GM23338 (cell line): ENCODE measurements at regions not wholly inside any gene's neighbourhood (a gene's known extent, or its start where the extent isn't known, plus 50 kb on each side); places are given as distances from the start of the nearest gene placed in this dataset.

ENCODE experiments used
- ATAC-seq: fragments of 200-7000 bp; cut with Tn5 transposase; 3 replicates; pipeline ENCODE4 v1.9.1; 2020
- DNase-seq: peaks from one replicate; pipeline ENCODE4 v3.0.0-alpha.2; 2015; ENCODE audit warnings: low spot score
- H2AFZ ChIP-seq: fragments of 200-600 bp; sonication (generic); 2 replicates; pipeline ENCODE4 v1.8.0; 2016; ENCODE audit warnings: antibody characterized with exemption, mild to moderate bottlenecking, moderate library complexity
- H3F3A ChIP-seq: fragments of 200-600 bp; sonication (generic); replicated peaks from 2 replicates; pipeline ENCODE4 v1.8.0; 2017; ENCODE audit warnings: antibody characterized with exemption, mixed run types, low read depth
- H3K27ac ChIP-seq: fragments of 200-600 bp; sonication (generic); 2 replicates; pipeline ENCODE4 v1.6.1; 2016; ENCODE audit warnings: low read depth
- H3K27me3 ChIP-seq: fragments of 200-600 bp; sonication (generic); 2 replicates; pipeline ENCODE4 v1.8.0; 2016; ENCODE audit warnings: mild to moderate bottlenecking, mixed run types, moderate library complexity; ENCODE audit not compliant: insufficient read depth
- H3K36me3 ChIP-seq: fragments of 200-600 bp; sonication (generic); 2 replicates; pipeline ENCODE4 v1.8.0; 2016; ENCODE audit warnings: mild to moderate bottlenecking; ENCODE audit not compliant: insufficient read depth
- H3K4me1 ChIP-seq: fragments of 200-600 bp; sonication (generic); 2 replicates; pipeline ENCODE4 v1.8.0; 2016; ENCODE audit warnings: mild to moderate bottlenecking, moderate library complexity; ENCODE audit not compliant: insufficient read depth
- H3K4me2 ChIP-seq: fragments of 200-600 bp; sonication (generic); 2 replicates; pipeline ENCODE4 v1.7.1; 2017; ENCODE audit warnings: mixed run types
- H3K4me3 ChIP-seq: fragments of 200-600 bp; sonication (generic); 2 replicates; pipeline ENCODE4 v1.6.1; 2016; ENCODE audit warnings: mixed run types
- H3K79me2 ChIP-seq: fragments of 200-600 bp; sonication (generic); replicated peaks from 2 replicates; pipeline ENCODE4 v1.8.0; 2017; ENCODE audit warnings: mild to moderate bottlenecking; ENCODE audit not compliant: insufficient read depth
- H3K9me2 ChIP-seq: fragments of 200-600 bp; sonication (generic); 2 replicates; pipeline ENCODE4 v1.8.0; 2017; ENCODE audit not compliant: insufficient read depth
- H4K20me1 ChIP-seq: fragments of 200-600 bp; sonication (generic); replicated peaks from 2 replicates; pipeline ENCODE4 v1.8.0; 2017; ENCODE audit warnings: mild to moderate bottlenecking; ENCODE audit not compliant: insufficient read depth
- H3K27ac Mint-ChIP-seq: 2 replicates; pipeline ENCODE4 v1.8.0; 2020; ENCODE audit warnings: inconsistent platforms, mild to moderate bottlenecking, moderate library complexity, mixed read lengths
- H3K27me3 Mint-ChIP-seq: 3 replicates; pipeline ENCODE4 v1.8.0; 2022; ENCODE audit warnings: low read depth, mild to moderate bottlenecking, moderate library complexity, mixed read lengths, inconsistent platforms; ENCODE audit not compliant: insufficient read depth, poor library complexity
- H3K36me3 Mint-ChIP-seq: 3 replicates; pipeline ENCODE4 v1.8.0; 2021; ENCODE audit warnings: low read depth, mild to moderate bottlenecking, inconsistent platforms, moderate library complexity, mixed read lengths
- H3K4me1 Mint-ChIP-seq: 3 replicates; pipeline ENCODE4 v1.8.0; 2020; ENCODE audit warnings: mild to moderate bottlenecking, inconsistent platforms, mixed read lengths
- H3K4me3 Mint-ChIP-seq: 3 replicates; pipeline ENCODE4 v1.8.0; 2021; ENCODE audit warnings: moderate library complexity, mild to moderate bottlenecking, inconsistent platforms, mixed read lengths
- H3K9me3 Mint-ChIP-seq: 3 replicates; pipeline ENCODE4 v1.8.0; 2020; ENCODE audit warnings: moderate library complexity, mild to moderate bottlenecking, inconsistent platforms, mixed read lengths
- CREB1 ChIP-seq: fragments of 250-450 bp; sonication (Bioruptor Pico); IDR thresholded peaks from 2 replicates; pipeline ENCODE4 v1.5.0; 2020; ENCODE audit warnings: low read depth, mild to moderate bottlenecking, moderate library complexity
- EZH2 ChIP-seq: fragments of 200-600 bp; sonication (generic); IDR thresholded peaks from one replicate; pipeline ENCODE4 v1.8.0; 2017; ENCODE audit warnings: antibody characterized with exemption, mild to moderate bottlenecking, low read depth; ENCODE audit not compliant: unreplicated experiment
- EZH2phosphoT487 ChIP-seq: fragments of 200-600 bp; sonication (generic); IDR thresholded peaks from one replicate; pipeline ENCODE4 v1.8.1; 2018; ENCODE audit warnings: antibody characterized with exemption; ENCODE audit not compliant: unreplicated experiment
- JUNB ChIP-seq: IDR thresholded peaks from one replicate; pipeline ENCODE4 v1.6.1; 2016; ENCODE audit warnings: antibody characterized with exemption; ENCODE audit not compliant: unreplicated experiment
- NANOG ChIP-seq: IDR thresholded peaks from 2 replicates; pipeline ENCODE4 v1.6.1; 2016; ENCODE audit warnings: antibody characterized with exemption, borderline replicate concordance
- POLR2AphosphoS5 ChIP-seq: IDR thresholded peaks from 2 replicates; pipeline ENCODE4 v1.6.1; 2016; ENCODE audit warnings: antibody characterized with exemption, low read depth
- STAT1 ChIP-seq: IDR thresholded peaks from one replicate; pipeline ENCODE4 v1.6.1; 2016; ENCODE audit warnings: antibody characterized with exemption; ENCODE audit not compliant: unreplicated experiment
- ZNF114 ChIP-seq: fragments of 250-450 bp; sonication (Bioruptor Pico); IDR thresholded peaks from 2 replicates; pipeline ENCODE4 v1.5.0; 2020; ENCODE audit warnings: mild to moderate bottlenecking, moderate library complexity
- ZNF331 ChIP-seq: fragments of 250-450 bp; sonication (Bioruptor Pico); IDR thresholded peaks from 2 replicates; pipeline ENCODE4 v1.5.0; 2020; ENCODE audit warnings: low read depth, mild to moderate bottlenecking, moderate library complexity
- TF ChIP-seq, protein P1 (sequence below), 2 experiments: fragments of 200-600 bp in 1 of 2; sonication (generic) in 1 of 2; conservative IDR thresholded peaks; 2 replicates each; pipeline versions ENCODE4 v1.5.1 to v1.6.1; 2016 to 2017; ENCODE audit warnings: antibody characterized with exemption in 2 of 2, low read depth in 2 of 2, mild to moderate bottlenecking in 2 of 2, moderate library complexity in 1 of 2
- TF ChIP-seq, protein P2 (sequence below): fragments of 250-450 bp; sonication (Bioruptor Pico); IDR thresholded peaks from 2 replicates; pipeline ENCODE4 v1.5.0; 2020; ENCODE audit warnings: mild to moderate bottlenecking, moderate library complexity
- TF ChIP-seq, protein P3 (sequence below): IDR thresholded peaks from one replicate; pipeline ENCODE4 v1.6.1; 2018; ENCODE audit warnings: antibody characterized with exemption; ENCODE audit not compliant: unreplicated experiment
- TF ChIP-seq, protein P4 (sequence below): IDR thresholded peaks from 2 replicates; pipeline ENCODE4 v1.6.1; 2016; ENCODE audit warnings: antibody characterized with exemption

DNA sequence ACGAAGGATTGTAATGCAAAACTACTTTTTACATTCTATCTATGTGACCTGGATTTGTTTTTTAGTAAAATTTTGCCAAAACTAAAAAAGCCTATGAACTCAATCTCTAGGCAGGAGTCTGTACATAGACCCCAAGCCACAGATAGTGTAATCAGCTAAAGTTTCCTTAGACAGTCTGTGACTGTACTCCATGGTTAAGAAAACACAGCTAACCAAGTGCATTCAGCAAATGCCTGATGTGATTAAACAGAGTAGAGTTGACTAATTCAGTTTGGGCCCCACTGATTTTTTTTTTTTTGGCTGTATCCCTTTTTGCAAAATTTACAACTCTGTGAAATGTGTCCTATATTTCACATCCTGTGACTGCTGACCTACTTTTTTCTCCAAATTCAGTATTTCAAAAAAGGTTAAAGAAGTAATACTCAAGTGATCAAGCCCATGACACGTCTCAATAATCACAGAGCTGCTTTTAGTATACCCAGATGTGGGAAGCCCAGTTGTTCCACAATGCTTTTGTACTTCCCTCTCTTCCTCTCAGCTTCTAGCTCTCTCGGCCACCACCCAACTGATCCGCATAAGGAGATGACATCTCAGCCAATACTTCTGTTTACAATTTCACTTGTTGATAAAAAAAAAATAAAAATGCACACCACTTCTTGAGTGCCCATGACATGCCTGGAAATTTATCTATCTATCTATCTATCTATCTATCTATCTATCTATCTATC, 108.8 kb upstream of the TBX18 start:
- H3K79me2 ChIP-seq: no peaks in the 10 kb centered on the region
- no peaks in the 10 kb centered on the region; the same call in 2 of the 3 replicates for H3K4me1 Mint-ChIP-seq
- no peak overlapping the region for H2AFZ ChIP-seq
- H3K4me3 Mint-ChIP-seq: no peak overlapping the region
- no peak overlapping the region for H3K27ac ChIP-seq
- H3F3A ChIP-seq: no peaks in the 10 kb centered on the region
- no peak overlapping the region for H3K4me3 ChIP-seq
- no peaks in the 10 kb centered on the region for H3K9me2 ChIP-seq
- H3K36me3 Mint-ChIP-seq: no peaks in the 10 kb centered on the region
- no peaks in the 10 kb centered on the region for H4K20me1 ChIP-seq
- H3K27me3 Mint-ChIP-seq: peaks cover 2% of the 10 kb centered on the region
- DNase-seq (no peak), ATAC-seq (no peak)
- TF ChIP-seq POLR2AphosphoS5 (no peak), ZNF331 (no peak), CREB1 (CRISPR knock-in tag) (no peak), NANOG (no peak), JUNB (no peak), STAT1 (no peak), EZH2phosphoT487 (no peak), EZH2 (no peak), ZNF114 (CRISPR knock-in tag) (no peak)
- TF ChIP-seq, protein P1, sequence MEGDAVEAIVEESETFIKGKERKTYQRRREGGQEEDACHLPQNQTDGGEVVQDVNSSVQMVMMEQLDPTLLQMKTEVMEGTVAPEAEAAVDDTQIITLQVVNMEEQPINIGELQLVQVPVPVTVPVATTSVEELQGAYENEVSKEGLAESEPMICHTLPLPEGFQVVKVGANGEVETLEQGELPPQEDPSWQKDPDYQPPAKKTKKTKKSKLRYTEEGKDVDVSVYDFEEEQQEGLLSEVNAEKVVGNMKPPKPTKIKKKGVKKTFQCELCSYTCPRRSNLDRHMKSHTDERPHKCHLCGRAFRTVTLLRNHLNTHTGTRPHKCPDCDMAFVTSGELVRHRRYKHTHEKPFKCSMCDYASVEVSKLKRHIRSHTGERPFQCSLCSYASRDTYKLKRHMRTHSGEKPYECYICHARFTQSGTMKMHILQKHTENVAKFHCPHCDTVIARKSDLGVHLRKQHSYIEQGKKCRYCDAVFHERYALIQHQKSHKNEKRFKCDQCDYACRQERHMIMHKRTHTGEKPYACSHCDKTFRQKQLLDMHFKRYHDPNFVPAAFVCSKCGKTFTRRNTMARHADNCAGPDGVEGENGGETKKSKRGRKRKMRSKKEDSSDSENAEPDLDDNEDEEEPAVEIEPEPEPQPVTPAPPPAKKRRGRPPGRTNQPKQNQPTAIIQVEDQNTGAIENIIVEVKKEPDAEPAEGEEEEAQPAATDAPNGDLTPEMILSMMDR (conservative IDR thresholded peaks at IDR 0.05; ENCODE audit: low read depth in 2 of 2): no peak
- TF ChIP-seq, protein P2, sequence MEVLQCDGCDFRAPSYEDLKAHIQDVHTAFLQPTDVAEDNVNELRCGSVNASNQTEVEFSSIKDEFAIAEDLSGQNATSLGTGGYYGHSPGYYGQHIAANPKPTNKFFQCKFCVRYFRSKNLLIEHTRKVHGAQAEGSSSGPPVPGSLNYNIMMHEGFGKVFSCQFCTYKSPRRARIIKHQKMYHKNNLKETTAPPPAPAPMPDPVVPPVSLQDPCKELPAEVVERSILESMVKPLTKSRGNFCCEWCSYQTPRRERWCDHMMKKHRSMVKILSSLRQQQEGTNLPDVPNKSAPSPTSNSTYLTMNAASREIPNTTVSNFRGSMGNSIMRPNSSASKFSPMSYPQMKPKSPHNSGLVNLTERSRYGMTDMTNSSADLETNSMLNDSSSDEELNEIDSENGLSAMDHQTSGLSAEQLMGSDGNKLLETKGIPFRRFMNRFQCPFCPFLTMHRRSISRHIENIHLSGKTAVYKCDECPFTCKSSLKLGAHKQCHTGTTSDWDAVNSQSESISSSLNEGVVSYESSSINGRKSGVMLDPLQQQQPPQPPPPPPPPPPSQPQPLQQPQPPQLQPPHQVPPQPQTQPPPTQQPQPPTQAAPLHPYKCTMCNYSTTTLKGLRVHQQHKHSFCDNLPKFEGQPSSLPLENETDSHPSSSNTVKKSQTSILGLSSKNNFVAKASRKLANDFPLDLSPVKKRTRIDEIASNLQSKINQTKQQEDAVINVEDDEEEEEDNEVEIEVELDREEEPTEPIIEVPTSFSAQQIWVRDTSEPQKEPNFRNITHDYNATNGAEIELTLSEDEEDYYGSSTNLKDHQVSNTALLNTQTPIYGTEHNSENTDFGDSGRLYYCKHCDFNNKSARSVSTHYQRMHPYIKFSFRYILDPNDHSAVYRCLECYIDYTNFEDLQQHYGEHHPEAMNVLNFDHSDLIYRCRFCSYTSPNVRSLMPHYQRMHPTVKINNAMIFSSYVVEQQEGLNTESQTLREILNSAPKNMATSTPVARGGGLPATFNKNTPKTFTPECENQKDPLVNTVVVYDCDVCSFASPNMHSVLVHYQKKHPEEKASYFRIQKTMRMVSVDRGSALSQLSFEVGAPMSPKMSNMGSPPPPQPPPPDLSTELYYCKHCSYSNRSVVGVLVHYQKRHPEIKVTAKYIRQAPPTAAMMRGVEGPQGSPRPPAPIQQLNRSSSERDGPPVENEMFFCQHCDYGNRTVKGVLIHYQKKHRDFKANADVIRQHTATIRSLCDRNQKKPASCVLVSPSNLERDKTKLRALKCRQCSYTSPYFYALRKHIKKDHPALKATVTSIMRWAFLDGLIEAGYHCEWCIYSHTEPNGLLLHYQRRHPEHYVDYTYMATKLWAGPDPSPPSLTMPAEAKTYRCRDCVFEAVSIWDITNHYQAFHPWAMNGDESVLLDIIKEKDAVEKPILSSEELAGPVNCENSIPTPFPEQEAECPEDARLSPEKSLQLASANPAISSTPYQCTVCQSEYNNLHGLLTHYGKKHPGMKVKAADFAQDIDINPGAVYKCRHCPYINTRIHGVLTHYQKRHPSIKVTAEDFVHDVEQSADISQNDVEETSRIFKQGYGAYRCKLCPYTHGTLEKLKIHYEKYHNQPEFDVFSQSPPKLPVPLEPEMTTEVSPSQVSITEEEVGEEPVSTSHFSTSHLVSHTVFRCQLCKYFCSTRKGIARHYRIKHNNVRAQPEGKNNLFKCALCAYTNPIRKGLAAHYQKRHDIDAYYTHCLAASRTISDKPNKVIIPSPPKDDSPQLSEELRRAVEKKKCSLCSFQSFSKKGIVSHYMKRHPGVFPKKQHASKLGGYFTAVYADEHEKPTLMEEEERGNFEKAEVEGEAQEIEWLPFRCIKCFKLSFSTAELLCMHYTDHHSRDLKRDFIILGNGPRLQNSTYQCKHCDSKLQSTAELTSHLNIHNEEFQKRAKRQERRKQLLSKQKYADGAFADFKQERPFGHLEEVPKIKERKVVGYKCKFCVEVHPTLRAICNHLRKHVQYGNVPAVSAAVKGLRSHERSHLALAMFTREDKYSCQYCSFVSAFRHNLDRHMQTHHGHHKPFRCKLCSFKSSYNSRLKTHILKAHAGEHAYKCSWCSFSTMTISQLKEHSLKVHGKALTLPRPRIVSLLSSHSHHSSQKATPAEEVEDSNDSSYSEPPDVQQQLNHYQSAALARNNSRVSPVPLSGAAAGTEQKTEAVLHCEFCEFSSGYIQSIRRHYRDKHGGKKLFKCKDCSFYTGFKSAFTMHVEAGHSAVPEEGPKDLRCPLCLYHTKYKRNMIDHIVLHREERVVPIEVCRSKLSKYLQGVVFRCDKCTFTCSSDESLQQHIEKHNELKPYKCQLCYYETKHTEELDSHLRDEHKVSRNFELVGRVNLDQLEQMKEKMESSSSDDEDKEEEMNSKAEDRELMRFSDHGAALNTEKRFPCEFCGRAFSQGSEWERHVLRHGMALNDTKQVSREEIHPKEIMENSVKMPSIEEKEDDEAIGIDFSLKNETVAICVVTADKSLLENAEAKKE: no peak
- TF ChIP-seq, protein P3, sequence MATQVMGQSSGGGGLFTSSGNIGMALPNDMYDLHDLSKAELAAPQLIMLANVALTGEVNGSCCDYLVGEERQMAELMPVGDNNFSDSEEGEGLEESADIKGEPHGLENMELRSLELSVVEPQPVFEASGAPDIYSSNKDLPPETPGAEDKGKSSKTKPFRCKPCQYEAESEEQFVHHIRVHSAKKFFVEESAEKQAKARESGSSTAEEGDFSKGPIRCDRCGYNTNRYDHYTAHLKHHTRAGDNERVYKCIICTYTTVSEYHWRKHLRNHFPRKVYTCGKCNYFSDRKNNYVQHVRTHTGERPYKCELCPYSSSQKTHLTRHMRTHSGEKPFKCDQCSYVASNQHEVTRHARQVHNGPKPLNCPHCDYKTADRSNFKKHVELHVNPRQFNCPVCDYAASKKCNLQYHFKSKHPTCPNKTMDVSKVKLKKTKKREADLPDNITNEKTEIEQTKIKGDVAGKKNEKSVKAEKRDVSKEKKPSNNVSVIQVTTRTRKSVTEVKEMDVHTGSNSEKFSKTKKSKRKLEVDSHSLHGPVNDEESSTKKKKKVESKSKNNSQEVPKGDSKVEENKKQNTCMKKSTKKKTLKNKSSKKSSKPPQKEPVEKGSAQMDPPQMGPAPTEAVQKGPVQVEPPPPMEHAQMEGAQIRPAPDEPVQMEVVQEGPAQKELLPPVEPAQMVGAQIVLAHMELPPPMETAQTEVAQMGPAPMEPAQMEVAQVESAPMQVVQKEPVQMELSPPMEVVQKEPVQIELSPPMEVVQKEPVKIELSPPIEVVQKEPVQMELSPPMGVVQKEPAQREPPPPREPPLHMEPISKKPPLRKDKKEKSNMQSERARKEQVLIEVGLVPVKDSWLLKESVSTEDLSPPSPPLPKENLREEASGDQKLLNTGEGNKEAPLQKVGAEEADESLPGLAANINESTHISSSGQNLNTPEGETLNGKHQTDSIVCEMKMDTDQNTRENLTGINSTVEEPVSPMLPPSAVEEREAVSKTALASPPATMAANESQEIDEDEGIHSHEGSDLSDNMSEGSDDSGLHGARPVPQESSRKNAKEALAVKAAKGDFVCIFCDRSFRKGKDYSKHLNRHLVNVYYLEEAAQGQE: no peak
- TF ChIP-seq, protein P4, sequence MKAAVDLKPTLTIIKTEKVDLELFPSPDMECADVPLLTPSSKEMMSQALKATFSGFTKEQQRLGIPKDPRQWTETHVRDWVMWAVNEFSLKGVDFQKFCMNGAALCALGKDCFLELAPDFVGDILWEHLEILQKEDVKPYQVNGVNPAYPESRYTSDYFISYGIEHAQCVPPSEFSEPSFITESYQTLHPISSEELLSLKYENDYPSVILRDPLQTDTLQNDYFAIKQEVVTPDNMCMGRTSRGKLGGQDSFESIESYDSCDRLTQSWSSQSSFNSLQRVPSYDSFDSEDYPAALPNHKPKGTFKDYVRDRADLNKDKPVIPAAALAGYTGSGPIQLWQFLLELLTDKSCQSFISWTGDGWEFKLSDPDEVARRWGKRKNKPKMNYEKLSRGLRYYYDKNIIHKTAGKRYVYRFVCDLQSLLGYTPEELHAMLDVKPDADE: no peak
- no peaks in the 10 kb centered on the region for H3K4me1 ChIP-seq
- no peak overlapping the region for H3K4me2 ChIP-seq
- no peak overlapping the region for H3K27ac Mint-ChIP-seq
- no peaks in the 10 kb centered on the region for H3K36me3 ChIP-seq
- no peaks in the 10 kb centered on the region for H3K27me3 ChIP-seq
- no peaks in the 10 kb centered on the region for H3K9me3 Mint-ChIP-seq
